HepG2 (cell line): ENCODE measurements at regions not wholly inside any gene's neighbourhood (a gene's known extent, or its start where the extent isn't known, plus 50 kb on each side); places are given as distances from the start of the nearest gene placed in this dataset.

Experiments
- ATAC-seq: fragments of 200-7000 bp; cut with Tn5 transposase; 3 replicates; pipeline ENCODE4 v1.9.1; 2020; ENCODE audit warnings: mild to moderate bottlenecking, moderate library complexity
- BruUV-seq: library from RNA; stranded (reverse); fragments of 400-500 nt; replicated peaks from 2 replicates; lab custom pipeline; 2021; lab: Mats Ljungman, UMichigan
- CTCF ChIA-PET: fragments of 300-600 bp; formaldehyde crosslinking; extraction: SDS; loops from one replicate; lab custom pipeline; 2021; ENCODE audit warnings: low total read pairs, inconsistent platforms, low intra/inter-chr PET ratio; lab: Yijun Ruan, JAX
- POLR2A ChIA-PET: fragments of 350-600 bp; sonication (Branson Sonifier 250); formaldehyde crosslinking; loops from one replicate; lab custom pipeline; 2020; ENCODE audit warnings: antibody characterized with exemption, inconsistent platforms; lab: Yijun Ruan, JAX
- DNase-seq: peaks from one replicate; pipeline ENCODE4 v3.0.0-alpha.2; 2015; ENCODE audit warnings: low spot score
- FAIRE-seq: peaks from 3 replicates; lab custom pipeline; 2011; peaks lifted over from hg19 to GRCh38; lab: Jason Lieb, UNC
- H2AFZ ChIP-seq: one replicate; pipeline ENCODE4 v1.6.1; 2011; ENCODE audit warnings: low read length, inconsistent platforms
- H3K27ac ChIP-seq: fragments of 300-600 bp; 3 replicates; pipeline ENCODE4 v1.8.0; 2011; ENCODE audit warnings: mixed run types, mild to moderate bottlenecking, mixed read lengths, low read length, inconsistent platforms; ENCODE audit not compliant: insufficient read depth; ENCODE audit errors: extremely low read length
- H3K27me3 ChIP-seq, 2 experiments: fragments of 200-600 bp in 1 of 2; 2 replicates in 1 of 2; 3 replicates in 1 of 2; pipeline versions ENCODE4 v1.6.0 to v1.8.0; 2011; ENCODE audit warnings: low read length in 2 of 2, mild to moderate bottlenecking in 2 of 2, moderate library complexity in 2 of 2, inconsistent platforms in 1 of 2; ENCODE audit not compliant: insufficient read depth in 2 of 2, control insufficient read depth in 1 of 2
- H3K36me3 ChIP-seq, 2 experiments: fragments of 200-600 bp in 1 of 2; replicated peaks in 1 of 2; 2 replicates in 1 of 2; 3 replicates in 1 of 2; pipeline versions ENCODE4 v1.5.1 to v1.8.0; 2011; ENCODE audit warnings: low read length in 2 of 2, inconsistent platforms in 1 of 2; ENCODE audit not compliant: insufficient read depth in 2 of 2, control insufficient read depth in 1 of 2
- H3K4me1 ChIP-seq: 2 replicates; pipeline ENCODE4 v1.5.1; 2012; ENCODE audit warnings: low read length, inconsistent platforms; ENCODE audit not compliant: insufficient read depth
- H3K4me2 ChIP-seq: 2 replicates; pipeline ENCODE4 v1.6.0; 2011; ENCODE audit warnings: low read depth, low read length, inconsistent platforms
- H3K4me3 ChIP-seq, 3 experiments: fragments of 200-600 bp in 1 of 3; sonication (generic), shearing (Covaris generic) in 1 of 3; replicated peaks in 1 of 3; 2 replicates each; pipeline ENCODE4 v1.5.1; 2011 to 2016; ENCODE audit warnings: low read length in 3 of 3, inconsistent platforms in 2 of 3, low read depth in 2 of 3, mild to moderate bottlenecking in 2 of 3, control low read depth in 1 of 3, mixed read lengths in 1 of 3; ENCODE audit not compliant: insufficient read depth in 1 of 3
- H3K79me2 ChIP-seq: one replicate; pipeline ENCODE4 v1.6.1; 2011; ENCODE audit warnings: low read length, inconsistent platforms; ENCODE audit not compliant: insufficient read depth
- H3K9ac ChIP-seq: 2 replicates; pipeline ENCODE4 v1.6.0; 2011; ENCODE audit warnings: mild to moderate bottlenecking, low read depth, low read length, inconsistent platforms; ENCODE audit not compliant: insufficient read depth
- H3K9me3 ChIP-seq: 2 replicates; pipeline ENCODE4 v1.5.1; 2012; ENCODE audit warnings: mild to moderate bottlenecking, low read length
- H4K20me1 ChIP-seq: 2 replicates; pipeline ENCODE4 v1.6.0; 2011; ENCODE audit warnings: inconsistent platforms, mild to moderate bottlenecking, low read length, moderate library complexity; ENCODE audit not compliant: insufficient read depth
- AHDC1 ChIP-seq: sonication (generic); formaldehyde crosslinking; IDR thresholded peaks from 2 replicates; pipeline ENCODE4 v1.5.1; 2020; ENCODE audit warnings: mild to moderate bottlenecking, missing genetic modification reagents, borderline replicate concordance
- CBX1 ChIP-seq: IDR thresholded peaks from one replicate; pipeline ENCODE4 v1.6.1; 2016; ENCODE audit warnings: antibody characterized with exemption, low read depth
- GMEB1 ChIP-seq: sonication (generic); formaldehyde crosslinking; IDR thresholded peaks from 2 replicates; pipeline ENCODE4 v1.5.1; 2020; ENCODE audit warnings: missing genetic modification reagents, mild to moderate bottlenecking, borderline replicate concordance
- HIVEP1 ChIP-seq: sonication (generic); formaldehyde crosslinking; IDR thresholded peaks from 2 replicates; pipeline ENCODE4 v1.4.0; 2020; ENCODE audit warnings: mild to moderate bottlenecking, missing genetic modification reagents
- KDM5A ChIP-seq: fragments of 200-600 bp; sonication (generic); IDR thresholded peaks from 2 replicates; pipeline ENCODE4 v1.7.0; 2018; ENCODE audit warnings: antibody characterized with exemption, mild to moderate bottlenecking, low read length, borderline replicate concordance
- LRRFIP1 ChIP-seq: sonication (generic); formaldehyde crosslinking; conservative IDR thresholded peaks from 2 replicates; pipeline ENCODE4 v1.4.0; 2020; ENCODE audit warnings: missing genetic modification reagents
- NFIC ChIP-seq: IDR thresholded peaks from 2 replicates; pipeline ENCODE4 v1.6.1; 2012; ENCODE audit warnings: mild to moderate bottlenecking, low read length, inconsistent platforms
- RARA ChIP-seq: IDR thresholded peaks from 2 replicates; pipeline ENCODE4 v1.6.1; 2016; ENCODE audit warnings: missing genetic modification reagents, missing compliant biosample characterization
- ZFP36L1 ChIP-seq: sonication (generic); formaldehyde crosslinking; IDR thresholded peaks from 2 replicates; pipeline ENCODE4 v1.8.0; 2022; ENCODE audit warnings: mild to moderate bottlenecking, missing genetic modification reagents, moderate library complexity
- ZFP62 ChIP-seq: sonication (generic); formaldehyde crosslinking; IDR thresholded peaks from 2 replicates; pipeline ENCODE4 v1.4.0; 2020; ENCODE audit warnings: missing genetic modification reagents
- ZIK1 ChIP-seq: sonication (generic); formaldehyde crosslinking; IDR thresholded peaks from 2 replicates; pipeline ENCODE4 v1.5.0; 2020; ENCODE audit warnings: mild to moderate bottlenecking, low read depth, missing genetic modification reagents, borderline replicate concordance
- ZNF24 ChIP-seq: fragments of 450-650 bp; IDR thresholded peaks from 2 replicates; pipeline ENCODE4 v1.6.1; 2017; ENCODE audit warnings: antibody characterized with exemption, mild to moderate bottlenecking
- ZNF619 ChIP-seq: sonication (generic); formaldehyde crosslinking; IDR thresholded peaks from 2 replicates; pipeline ENCODE4 v1.4.0; 2020; ENCODE audit warnings: mild to moderate bottlenecking, missing genetic modification reagents
- ZNF749 ChIP-seq: sonication (generic); formaldehyde crosslinking; IDR thresholded peaks from 2 replicates; pipeline ENCODE4 v1.8.0; 2022; ENCODE audit warnings: mild to moderate bottlenecking, missing genetic modification reagents, moderate library complexity, borderline replicate concordance
- WGBS: methylation state at CpG from one replicate; pipeline ENCODE4 v1.1.6; 2017; ENCODE audit warnings: low lambda C conversion rate; 5-methylcytosine and 5-hydroxymethylcytosine counted together
- in situ Hi-C: cut with HindIII; loops from 2 replicates; pipeline ENCODE4 v1.10.0; 2017; ENCODE audit warnings: low pct_unique_long_range_greater_than_20kb; ENCODE audit not compliant: extremely low pct_ligation_motif_present
- intact Hi-C: fragments of 100-400 bp; cut with micrococcal nuclease; formaldehyde crosslinking; loops from one replicate; pipeline ENCODE4 v1.10.0; 2022; ENCODE audit not compliant: unreplicated experiment

GRCh38 chr2:88807237-88807962, 115.9 kb downstream of the RPIA start (continued):
- TF ChIP-seq KDM5A (no peak), CBX1 (no peak), ZNF619 (CRISPR knock-in tag) (no peak)

- DNase-seq (no peak), ATAC-seq (no peak), FAIRE-seq (no peak)
- Histone ChIP-seq H3K79me2 (no peaks in the 10 kb centered on the region), H2AFZ (no peak overlapping the region), H3K27ac (no peak overlapping the region), H3K36me3 (no peaks in the 10 kb centered on the region), H3K4me2 (no peak overlapping the region), H3K4me3 (no peak overlapping the region), H3K4me1 (no peaks in the 10 kb centered on the region), H3K9me3 (no peaks in the 10 kb centered on the region), H4K20me1 (no peaks in the 10 kb centered on the region), H3K27me3 (peaks cover 1 to 5% of the 10 kb centered on the region in 2 experiments; a peak in 2 of 5 replicates), H3K9ac (no peak overlapping the region)
- WGBS, result 0% methylated on average over 3 of the region's 3 CpGs
- intact Hi-C loops (no loop called here), in situ Hi-C loops (no loop called here)
- no TSS peak for BruUV-seq
- ChIA-PET CTCF (no interaction called here), POLR2A (no interaction called here)
- TF ChIP-seq AHDC1 (no peak), GMEB1 (CRISPR knock-in tag) (no peak), ZIK1 (CRISPR knock-in tag) (no peak), RARA (CRISPR knock-in tag) (no peak), ZNF749 (no peak), NFIC (no peak), LRRFIP1 (CRISPR knock-in tag) (no peak), ZFP62 (CRISPR knock-in tag) (no peak), ZFP36L1 (CRISPR knock-in tag) (no peak), ZNF24 (no peak), HIVEP1 (CRISPR knock-in tag) (no peak)
Measured at GRCh38 chr2:88808083-88808482, 116.6 kb downstream of the RPIA start.
